ENCODE measurements at regions not wholly inside any gene's neighbourhood (a gene's known extent, or its start where the extent isn't known, plus 50 kb on each side); places are given as distances from the start of the nearest gene placed in this dataset.

DNA sequence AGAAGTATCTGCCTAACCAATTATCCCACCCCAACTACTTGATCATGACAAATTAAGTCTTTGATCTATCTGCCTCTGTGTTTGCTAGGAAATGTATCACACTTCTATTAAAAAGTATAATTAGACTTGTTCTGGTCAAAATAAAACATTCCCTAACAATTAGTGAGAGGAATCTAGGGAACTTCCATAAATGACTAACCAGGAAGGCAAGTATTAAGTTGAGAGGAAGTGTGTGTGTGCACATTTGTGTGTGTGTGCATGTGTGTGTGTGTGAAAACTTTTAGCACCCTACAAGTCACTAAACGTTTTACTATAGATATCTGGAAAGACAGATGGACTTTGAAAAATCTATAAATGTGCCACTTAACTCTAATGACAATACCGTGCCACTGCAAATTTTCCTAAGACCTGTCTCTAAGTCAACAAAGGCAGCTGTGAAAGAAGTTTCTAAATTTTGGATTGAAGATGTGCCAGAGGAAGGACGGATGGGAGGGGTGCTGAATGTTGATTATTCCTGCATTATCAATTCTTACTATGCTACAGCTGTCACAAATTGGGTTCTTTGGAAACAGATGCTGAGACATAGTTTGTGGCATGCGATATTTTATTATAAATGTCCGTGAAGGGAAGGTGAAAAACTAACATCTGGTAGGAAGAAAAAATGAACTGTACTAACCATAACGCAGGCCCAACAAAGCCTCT, 567.1 kb downstream of the PTPRC start:
- 61 to 67% methylated on average over 6 of the region's 6 CpGs for WGBS, 2 donors

DNA sequence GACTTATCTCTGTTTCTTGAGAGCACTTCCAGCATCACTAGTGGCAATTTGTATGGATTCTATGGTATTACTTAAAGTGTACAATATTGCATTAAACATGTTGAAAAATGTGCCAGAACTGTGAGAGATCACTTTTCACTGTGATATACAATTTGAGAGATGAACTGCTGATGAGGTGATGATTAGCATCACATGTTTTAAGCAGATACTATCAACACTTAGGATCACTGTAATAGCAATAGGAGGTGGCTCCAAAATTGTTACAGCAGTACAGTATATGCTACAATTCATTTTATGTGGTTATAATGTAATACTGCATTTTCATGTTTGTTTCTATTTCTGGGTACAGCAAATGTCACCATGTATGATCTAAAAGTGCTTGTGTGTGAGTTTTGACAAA, 570.0 kb downstream of the PTPRC start:
- H3K27ac ChIP-seq (ENCODE audit: low read depth in 2 of 2, low read length in 1 of 2): no peak overlapping the region

More for the DNA sequence above, 567.1 kb downstream of the PTPRC start:
- Histone ChIP-seq H3K9me3 (ENCODE audit: control insufficient read depth in 2 of 2, insufficient read depth in 1 of 2, low read depth in 1 of 2, low read length in 1 of 2) (no peaks in the 10 kb centered on the region), H3K36me3 (ENCODE audit: control insufficient read depth in 2 of 2, insufficient read depth in 2 of 2, low read length in 1 of 2) (no peaks in the 10 kb centered on the region), H3K27ac (ENCODE audit: low read depth in 2 of 2, low read length in 1 of 2) (no peak overlapping the region), H3K27me3 (ENCODE audit: control insufficient read depth in 1 of 2, insufficient read depth in 2 of 2, low read length in 2 of 2) (no peaks in the 10 kb centered on the region), H3K4me1 (ENCODE audit: control insufficient read depth in 2 of 2, insufficient read depth in 2 of 2, low read length in 1 of 2) (no peaks in the 10 kb centered on the region), H3K4me3 (ENCODE audit: low read depth in 1 of 2, low read length in 2 of 2) (no peak overlapping the region)

DNA sequence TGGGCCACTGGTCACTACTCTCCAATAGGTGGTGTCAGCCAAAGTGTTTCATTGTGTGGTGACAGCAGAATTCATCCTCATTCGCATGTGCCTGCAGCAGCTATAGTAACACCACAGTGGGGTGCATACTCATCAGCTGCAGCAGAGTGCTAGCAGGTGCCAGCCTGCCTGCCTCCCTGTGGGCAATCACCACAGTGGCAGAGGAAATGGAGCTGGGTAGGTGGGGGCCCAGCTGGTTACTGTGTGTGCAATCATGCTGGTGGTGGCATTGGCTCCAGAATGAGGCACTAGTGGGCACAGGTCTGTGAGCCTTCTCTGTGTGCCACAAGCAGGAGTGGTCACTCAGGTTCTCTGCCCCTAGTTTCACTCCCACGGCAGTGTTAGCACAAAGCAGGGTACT, 579.2 kb downstream of the PTPRC start:
- peaks cover 0 to 11% of the 10 kb centered on the region in 2 donors for H3K9me3 ChIP-seq (ENCODE audit: control insufficient read depth in 2 of 2, insufficient read depth in 1 of 2, low read depth in 1 of 2, low read length in 1 of 2)
- H3K4me1 ChIP-seq (ENCODE audit: control insufficient read depth in 2 of 2, insufficient read depth in 2 of 2, low read length in 1 of 2): no peaks in the 10 kb centered on the region
- H3K27ac ChIP-seq (ENCODE audit: low read depth in 2 of 2, low read length in 1 of 2): no peak overlapping the region
- H3K4me3 ChIP-seq (ENCODE audit: low read depth in 1 of 2, low read length in 2 of 2): no peak overlapping the region
- H3K36me3 ChIP-seq (ENCODE audit: control insufficient read depth in 2 of 2, insufficient read depth in 2 of 2, low read length in 1 of 2): no peaks in the 10 kb centered on the region
- 74 to 75% methylated on average over 2 of the region's 2 CpGs for WGBS, 2 donors
- no peaks in the 10 kb centered on the region for H3K27me3 ChIP-seq (ENCODE audit: control insufficient read depth in 1 of 2, insufficient read depth in 2 of 2, low read length in 2 of 2)

More for the DNA sequence above, 570.0 kb downstream of the PTPRC start:
- no peaks in the 10 kb centered on the region for H3K9me3 ChIP-seq (ENCODE audit: control insufficient read depth in 2 of 2, insufficient read depth in 1 of 2, low read depth in 1 of 2, low read length in 1 of 2)
- no peak overlapping the region for H3K4me3 ChIP-seq (ENCODE audit: low read depth in 1 of 2, low read length in 2 of 2)
- no peaks in the 10 kb centered on the region for H3K4me1 ChIP-seq (ENCODE audit: control insufficient read depth in 2 of 2, insufficient read depth in 2 of 2, low read length in 1 of 2)
- no peaks in the 10 kb centered on the region for H3K27me3 ChIP-seq (ENCODE audit: control insufficient read depth in 1 of 2, insufficient read depth in 2 of 2, low read length in 2 of 2)
- no peaks in the 10 kb centered on the region for H3K36me3 ChIP-seq (ENCODE audit: control insufficient read depth in 2 of 2, insufficient read depth in 2 of 2, low read length in 1 of 2)

DNA sequence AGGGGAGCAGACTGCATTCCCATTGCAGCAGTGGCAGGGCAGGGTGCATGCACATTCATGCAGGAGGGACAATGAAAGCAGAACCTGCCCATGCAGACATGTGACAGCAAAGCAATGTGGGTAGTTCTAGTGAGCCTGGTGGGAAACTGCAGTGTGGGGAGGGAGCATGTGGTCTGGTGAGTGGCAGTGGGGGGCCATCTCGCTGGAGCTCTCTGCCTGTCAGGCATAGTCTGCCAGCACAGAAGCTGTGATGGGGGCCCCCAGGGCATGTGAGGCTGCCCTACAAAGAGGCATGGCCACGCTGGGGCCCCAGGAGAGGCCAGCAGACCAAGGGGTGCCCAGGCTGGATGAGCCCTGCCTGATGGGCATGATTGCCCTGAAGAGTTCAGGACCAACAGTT, 579.7 kb downstream of the PTPRC start:
- 60 to 64% methylated on average over 2 of the region's 2 CpGs for WGBS, 2 donors
- Histone ChIP-seq H3K4me3 (ENCODE audit: low read depth in 1 of 2, low read length in 2 of 2) (no peak overlapping the region), H3K9me3 (ENCODE audit: control insufficient read depth in 2 of 2, insufficient read depth in 1 of 2, low read depth in 1 of 2, low read length in 1 of 2) (peaks cover 0 to 11% of the 10 kb centered on the region in 2 donors), H3K27ac (ENCODE audit: low read depth in 2 of 2, low read length in 1 of 2) (no peak overlapping the region), H3K27me3 (ENCODE audit: control insufficient read depth in 1 of 2, insufficient read depth in 2 of 2, low read length in 2 of 2) (no peaks in the 10 kb centered on the region), H3K4me1 (ENCODE audit: control insufficient read depth in 2 of 2, insufficient read depth in 2 of 2, low read length in 1 of 2) (no peaks in the 10 kb centered on the region), H3K36me3 (ENCODE audit: control insufficient read depth in 2 of 2, insufficient read depth in 2 of 2, low read length in 1 of 2) (no peaks in the 10 kb centered on the region)

DNA sequence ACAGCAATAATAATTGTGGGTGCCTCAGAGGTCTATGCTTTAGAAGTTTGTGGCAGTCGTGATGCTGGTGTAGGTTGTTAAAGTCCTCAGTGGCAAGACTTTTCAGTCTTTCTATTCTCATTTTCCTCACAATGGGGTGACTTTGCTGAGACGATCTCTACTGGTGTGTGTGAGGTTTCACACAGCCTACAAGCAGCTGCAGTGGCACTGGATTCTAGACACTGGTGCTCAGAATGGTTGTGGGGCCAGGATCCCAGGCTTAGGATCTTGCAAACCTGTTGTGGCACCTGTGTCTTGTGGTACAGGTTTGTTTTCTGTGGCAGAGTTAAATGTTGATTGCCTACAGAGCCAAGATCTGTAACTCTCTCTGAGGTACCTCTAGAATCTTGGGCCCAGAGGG, 581.2 kb downstream of the PTPRC start:
- Histone ChIP-seq H3K27ac (ENCODE audit: low read depth in 2 of 2, low read length in 1 of 2) (no peak overlapping the region), H3K27me3 (ENCODE audit: control insufficient read depth in 1 of 2, insufficient read depth in 2 of 2, low read length in 2 of 2) (no peaks in the 10 kb centered on the region), H3K36me3 (ENCODE audit: control insufficient read depth in 2 of 2, insufficient read depth in 2 of 2, low read length in 1 of 2) (no peaks in the 10 kb centered on the region), H3K9me3 (ENCODE audit: control insufficient read depth in 2 of 2, insufficient read depth in 1 of 2, low read depth in 1 of 2, low read length in 1 of 2) (peaks cover 0 to 11% of the 10 kb centered on the region in 2 donors), H3K4me1 (ENCODE audit: control insufficient read depth in 2 of 2, insufficient read depth in 2 of 2, low read length in 1 of 2) (no peaks in the 10 kb centered on the region), H3K4me3 (ENCODE audit: low read depth in 1 of 2, low read length in 2 of 2) (no peak overlapping the region)
- WGBS, 2 donors: 61 to 80% methylated on average over 2 of the region's 2 CpGs

DNA sequence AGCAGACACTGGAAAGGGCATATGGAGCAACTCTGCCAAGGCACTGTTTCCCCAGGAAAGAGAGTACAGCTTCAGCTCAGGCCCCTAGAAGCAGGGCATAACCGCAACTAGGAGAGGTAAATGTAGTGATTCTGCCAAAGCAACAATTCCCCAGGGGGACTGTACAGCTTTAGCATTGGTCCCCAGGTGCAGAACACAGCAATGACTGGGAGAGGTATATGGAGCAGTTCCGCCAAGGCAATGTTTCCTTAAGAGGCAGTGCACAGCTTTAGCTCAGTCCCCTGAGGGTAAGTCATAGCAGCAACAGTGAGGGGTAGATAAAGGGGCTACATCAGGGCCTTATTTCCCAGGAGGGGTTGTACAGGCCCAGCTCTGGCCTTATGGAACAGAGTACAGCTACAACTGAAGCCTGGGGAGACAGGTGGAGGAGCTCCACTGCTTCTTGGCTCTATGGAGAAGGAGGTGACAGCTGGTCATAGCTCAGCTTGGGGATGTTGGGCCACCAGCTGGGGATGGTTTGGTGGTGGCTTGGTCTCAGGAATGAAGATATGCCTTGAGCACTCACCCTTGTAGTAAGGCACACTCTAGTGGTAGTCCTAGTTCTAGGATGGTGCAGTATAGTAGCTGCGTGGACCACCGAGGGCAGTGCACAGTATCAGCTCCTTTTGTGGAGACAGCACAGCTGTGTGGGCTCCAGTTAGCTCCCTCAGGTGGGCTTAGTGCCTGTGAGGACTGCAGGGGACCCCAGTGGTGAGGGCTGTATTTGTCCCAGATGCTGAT, 582.7 kb downstream of the PTPRC start:
- Histone ChIP-seq H3K9me3 (ENCODE audit: control insufficient read depth in 2 of 2, insufficient read depth in 1 of 2, low read depth in 1 of 2, low read length in 1 of 2) (peaks cover 0 to 11% of the 10 kb centered on the region in 2 donors), H3K4me3 (ENCODE audit: low read depth in 1 of 2, low read length in 2 of 2) (no peak overlapping the region), H3K4me1 (ENCODE audit: control insufficient read depth in 2 of 2, insufficient read depth in 2 of 2, low read length in 1 of 2) (no peaks in the 10 kb centered on the region), H3K36me3 (ENCODE audit: control insufficient read depth in 2 of 2, insufficient read depth in 2 of 2, low read length in 1 of 2) (no peaks in the 10 kb centered on the region), H3K27me3 (ENCODE audit: control insufficient read depth in 1 of 2, insufficient read depth in 2 of 2, low read length in 2 of 2) (no peaks in the 10 kb centered on the region), H3K27ac (ENCODE audit: low read depth in 2 of 2, low read length in 1 of 2) (no peak overlapping the region)
- WGBS, 2 donors: 96 to 97% methylated on average over 4 of the region's 4 CpGs

DNA sequence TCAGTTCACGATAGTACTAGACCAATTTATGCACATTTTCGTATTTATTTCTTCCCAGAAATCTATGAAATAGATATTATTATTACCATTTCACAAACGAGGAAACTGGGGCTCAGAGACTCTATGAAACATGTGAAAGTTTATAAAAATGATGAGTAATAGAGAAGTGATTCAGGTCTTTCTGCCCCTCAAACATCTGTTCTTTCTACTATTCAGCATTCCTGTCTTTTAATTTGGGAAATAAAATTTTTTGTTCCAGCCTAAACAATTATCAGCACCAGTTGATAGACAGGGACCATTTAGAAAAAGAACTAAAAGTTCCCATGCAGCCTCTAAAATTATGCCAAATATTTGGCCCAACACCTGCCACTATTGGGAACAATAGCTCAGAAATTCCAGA, 585.1 kb downstream of the PTPRC start:
- WGBS, 2 donors: 72 to 75% methylated on average over 3 of the region's 3 CpGs
- Histone ChIP-seq H3K27ac (ENCODE audit: low read depth in 2 of 2, low read length in 1 of 2) (no peak overlapping the region), H3K4me3 (ENCODE audit: low read depth in 1 of 2, low read length in 2 of 2) (no peak overlapping the region), H3K36me3 (ENCODE audit: control insufficient read depth in 2 of 2, insufficient read depth in 2 of 2, low read length in 1 of 2) (no peaks in the 10 kb centered on the region), H3K27me3 (ENCODE audit: control insufficient read depth in 1 of 2, insufficient read depth in 2 of 2, low read length in 2 of 2) (no peaks in the 10 kb centered on the region), H3K9me3 (ENCODE audit: control insufficient read depth in 2 of 2, insufficient read depth in 1 of 2, low read depth in 1 of 2, low read length in 1 of 2) (peaks cover 0 to 4% of the 10 kb centered on the region in 2 donors), H3K4me1 (ENCODE audit: control insufficient read depth in 2 of 2, insufficient read depth in 2 of 2, low read length in 1 of 2) (no peaks in the 10 kb centered on the region)

DNA sequence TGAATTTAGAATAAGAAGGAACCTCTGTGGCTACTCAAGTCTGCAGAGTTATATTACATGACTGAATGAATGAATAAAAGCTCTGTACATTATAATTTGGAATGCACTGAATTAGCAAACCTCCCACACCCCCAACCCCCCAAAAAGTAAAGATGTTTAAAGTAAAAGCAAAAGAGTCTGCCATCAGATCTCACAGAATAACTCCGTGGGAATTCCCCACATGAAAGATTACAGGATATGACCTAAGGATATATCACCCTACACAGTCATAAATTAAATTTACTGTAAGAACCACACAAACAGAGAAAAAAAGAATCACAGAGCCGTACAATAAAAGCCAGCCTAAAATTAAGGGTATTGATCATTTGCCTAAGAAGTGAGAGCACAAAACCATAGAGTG, 587.3 kb downstream of the PTPRC start:
- Histone ChIP-seq H3K4me1 (ENCODE audit: control insufficient read depth in 2 of 2, insufficient read depth in 2 of 2, low read length in 1 of 2) (no peaks in the 10 kb centered on the region), H3K9me3 (ENCODE audit: control insufficient read depth in 2 of 2, insufficient read depth in 1 of 2, low read depth in 1 of 2, low read length in 1 of 2) (peaks cover 0 to 1% of the 10 kb centered on the region in 2 donors), H3K27me3 (ENCODE audit: control insufficient read depth in 1 of 2, insufficient read depth in 2 of 2, low read length in 2 of 2) (no peaks in the 10 kb centered on the region), H3K4me3 (ENCODE audit: low read depth in 1 of 2, low read length in 2 of 2) (no peak overlapping the region), H3K27ac (ENCODE audit: low read depth in 2 of 2, low read length in 1 of 2) (no peak overlapping the region), H3K36me3 (ENCODE audit: control insufficient read depth in 2 of 2, insufficient read depth in 2 of 2, low read length in 1 of 2) (no peaks in the 10 kb centered on the region)
- WGBS, 2 donors: 21 to 27% methylated on average over 2 of the region's 2 CpGs

DNA sequence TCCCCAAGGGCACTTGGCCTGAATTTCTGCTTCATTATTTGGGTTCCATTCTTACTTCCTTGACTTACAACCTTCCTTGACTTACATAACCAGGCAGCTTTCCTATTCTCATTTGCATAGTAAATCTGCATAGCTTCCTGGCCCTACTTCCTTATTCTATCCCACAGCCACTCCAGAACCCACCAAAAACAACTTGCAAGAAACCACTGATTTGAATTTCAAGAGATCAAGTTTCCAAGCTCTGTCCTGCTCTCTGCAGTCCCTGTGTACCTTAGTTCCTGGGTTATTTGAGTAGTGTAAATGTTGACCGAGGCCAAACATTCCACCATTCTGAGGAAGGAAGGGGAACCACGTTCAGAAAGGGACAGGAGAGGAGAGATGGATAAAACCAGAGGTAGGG, 603.3 kb downstream of the PTPRC start:
- no peak overlapping the region for H3K4me3 ChIP-seq (ENCODE audit: low read depth in 1 of 2, low read length in 2 of 2)
- H3K9me3 ChIP-seq (ENCODE audit: control insufficient read depth in 2 of 2, insufficient read depth in 1 of 2, low read depth in 1 of 2, low read length in 1 of 2): no peaks in the 10 kb centered on the region
- 37 to 49% methylated on average over 2 of the region's 2 CpGs for WGBS, 2 donors
- H3K27me3 ChIP-seq (ENCODE audit: control insufficient read depth in 1 of 2, insufficient read depth in 2 of 2, low read length in 2 of 2): no peaks in the 10 kb centered on the region
- no peak overlapping the region for H3K27ac ChIP-seq (ENCODE audit: low read depth in 2 of 2, low read length in 1 of 2)
- H3K4me1 ChIP-seq (ENCODE audit: control insufficient read depth in 2 of 2, insufficient read depth in 2 of 2, low read length in 1 of 2): no peaks in the 10 kb centered on the region
- H3K36me3 ChIP-seq (ENCODE audit: control insufficient read depth in 2 of 2, insufficient read depth in 2 of 2, low read length in 1 of 2): no peaks in the 10 kb centered on the region

DNA sequence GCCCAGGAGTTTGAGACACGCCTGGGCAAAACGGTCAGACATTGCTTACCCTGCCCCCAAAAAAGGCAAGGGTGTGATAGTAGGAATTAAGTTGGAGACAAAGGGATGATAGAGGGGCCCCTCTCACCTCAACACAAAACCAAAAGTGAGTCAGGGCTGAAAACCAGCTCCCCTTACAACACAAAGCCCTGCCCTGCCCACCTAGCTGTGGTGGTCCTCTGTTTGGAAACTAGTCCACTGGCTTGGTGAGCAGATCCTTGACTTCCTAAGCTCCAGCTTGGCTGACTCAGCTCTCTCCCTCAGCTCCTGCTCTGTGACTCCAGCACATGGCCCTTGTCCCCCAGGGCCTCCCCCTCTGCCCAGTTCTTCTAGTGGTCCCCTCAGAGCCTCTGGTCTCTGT, 603.8 kb downstream of the PTPRC start:
- Histone ChIP-seq H3K4me1 (ENCODE audit: control insufficient read depth in 2 of 2, insufficient read depth in 2 of 2, low read length in 1 of 2) (no peaks in the 10 kb centered on the region), H3K27ac (ENCODE audit: low read depth in 2 of 2, low read length in 1 of 2) (no peak overlapping the region), H3K4me3 (ENCODE audit: low read depth in 1 of 2, low read length in 2 of 2) (no peak overlapping the region), H3K9me3 (ENCODE audit: control insufficient read depth in 2 of 2, insufficient read depth in 1 of 2, low read depth in 1 of 2, low read length in 1 of 2) (no peaks in the 10 kb centered on the region), H3K27me3 (ENCODE audit: control insufficient read depth in 1 of 2, insufficient read depth in 2 of 2, low read length in 2 of 2) (no peaks in the 10 kb centered on the region), H3K36me3 (ENCODE audit: control insufficient read depth in 2 of 2, insufficient read depth in 2 of 2, low read length in 1 of 2) (no peaks in the 10 kb centered on the region)
- 56 to 79% methylated on average over 2 of the region's 2 CpGs for WGBS, 2 donors

All from esophagus (tissue), 2 donors.